GM12891 (cell line): ENCODE measurements at regions not wholly inside any gene's neighbourhood (a gene's known extent, or its start where the extent isn't known, plus 50 kb on each side); places are given as distances from the start of the nearest gene placed in this dataset.

Source experiments
- DNase-seq: peaks from one replicate; pipeline ENCODE4 v3.0.0; 2011; ENCODE audit warnings: low spot score; ENCODE audit not compliant: insufficient read length
- FAIRE-seq: peaks from 2 replicates; lab custom pipeline; 2011; peaks lifted over from hg19 to GRCh38; lab: Jason Lieb, UNC
- PAX5 ChIP-seq: IDR thresholded peaks from 2 replicates; pipeline ENCODE4 v1.6.1; 2011; ENCODE audit warnings: low read length, moderate library complexity, mild to moderate bottlenecking; ENCODE audit not compliant: insufficient read depth, severe bottlenecking
- POLR2A ChIP-seq: IDR thresholded peaks from 2 replicates; pipeline ENCODE4 v1.6.1; 2011; ENCODE audit warnings: low read depth, low read length, control low read depth
- POLR2AphosphoS5 ChIP-seq: IDR thresholded peaks from 2 replicates; pipeline ENCODE4 v1.6.1; 2011; ENCODE audit warnings: low read depth, low read length, control low read depth
- POU2F2 ChIP-seq: IDR thresholded peaks from 2 replicates; pipeline ENCODE4 v1.6.1; 2011; ENCODE audit warnings: low read depth, mild to moderate bottlenecking, control low read depth, low read length, moderate library complexity
- SPI1 ChIP-seq: IDR thresholded peaks from 2 replicates; pipeline ENCODE4 v1.6.1; 2011; ENCODE audit warnings: low read depth, low read length, control low read depth
- TAF1 ChIP-seq: IDR thresholded peaks from 2 replicates; pipeline ENCODE4 v1.6.1; 2011; ENCODE audit warnings: low read depth, low read length, control low read depth

GRCh38 chr2:149732001-149732685, 144.6 kb upstream of the MMADHC start:
- DNase-seq, result no peak
- no peak for TF ChIP-seq POU2F2
- no peak for TF ChIP-seq POLR2AphosphoS5
- no peak for TF ChIP-seq SPI1
- TF ChIP-seq POLR2A, result no peak
- TF ChIP-seq PAX5, result no peak
- TF ChIP-seq TAF1, result no peak
- no peak for FAIRE-seq

- FAIRE-seq, result no peak
- no peak for TF ChIP-seq PAX5
- TF ChIP-seq POLR2AphosphoS5, result no peak
- no peak for TF ChIP-seq SPI1
- TF ChIP-seq POLR2A, result no peak
- no peak for TF ChIP-seq TAF1
- TF ChIP-seq POU2F2, result no peak
- DNase-seq, result no peak
Measured at GRCh38 chr2:149731079-149731478, 143.5 kb upstream of the MMADHC start.

- FAIRE-seq, result no peak
- TF ChIP-seq POLR2AphosphoS5, result no peak
- no peak for TF ChIP-seq TAF1
- TF ChIP-seq SPI1, result no peak
- TF ChIP-seq POLR2A, result no peak
- TF ChIP-seq PAX5, result no peak
- TF ChIP-seq POU2F2, result no peak
- no peak for DNase-seq
Measured at GRCh38 chr2:149729586-149729985, 142.0 kb upstream of the MMADHC start.

- FAIRE-seq (no peak), DNase-seq (no peak)
- no peak for TF ChIP-seq SPI1
- no peak for TF ChIP-seq POLR2AphosphoS5
Measured at GRCh38 chr2:149727927-149728326, 140.4 kb upstream of the MMADHC start.

GRCh38 chr2:149725234-149725633, 137.7 kb upstream of the MMADHC start:
- no peak for FAIRE-seq
- DNase-seq, result no peak
- no peak for TF ChIP-seq POU2F2
- TF ChIP-seq PAX5, result no peak
- TF ChIP-seq POLR2A, result no peak
- no peak for TF ChIP-seq SPI1
- TF ChIP-seq TAF1, result no peak
- no peak for TF ChIP-seq POLR2AphosphoS5

GRCh38 chr2:149724091-149724490, 136.5 kb upstream of the MMADHC start:
- FAIRE-seq (no peak), DNase-seq (no peak)
- TF ChIP-seq POLR2AphosphoS5 (no peak), TAF1 (no peak), PAX5 (no peak)

GRCh38 chr2:149720615-149721014, 133.0 kb upstream of the MMADHC start:
- FAIRE-seq, result no peak
- no peak for TF ChIP-seq POLR2AphosphoS5
- TF ChIP-seq POU2F2, result no peak
- TF ChIP-seq POLR2A, result no peak
- no peak for TF ChIP-seq TAF1
- TF ChIP-seq SPI1, result no peak
- TF ChIP-seq PAX5, result no peak
- no peak for DNase-seq

GRCh38 chr2:149719695-149720094, 132.1 kb upstream of the MMADHC start:
- no peak for TF ChIP-seq SPI1
- no peak for TF ChIP-seq TAF1
- no peak for TF ChIP-seq PAX5
- TF ChIP-seq POLR2A, result no peak
- TF ChIP-seq POLR2AphosphoS5, result no peak
- TF ChIP-seq POU2F2, result no peak
- no peak for DNase-seq
- no peak for FAIRE-seq

GRCh38 chr2:149716687-149717086, 129.1 kb upstream of the MMADHC start:
- DNase-seq (no peak), FAIRE-seq (no peak)
- TF ChIP-seq PAX5 (no peak), POU2F2 (no peak)

- no peak for DNase-seq
- FAIRE-seq, result no peak
- no peak for TF ChIP-seq TAF1
- no peak for TF ChIP-seq POLR2AphosphoS5
- no peak for TF ChIP-seq POU2F2
- TF ChIP-seq POLR2A, result no peak
- no peak for TF ChIP-seq PAX5
- no peak for TF ChIP-seq SPI1
Measured at GRCh38 chr2:149715894-149716293, 128.3 kb upstream of the MMADHC start.
